ENCODE measurements at regions not wholly inside any gene's neighbourhood (a gene's known extent, or its start where the extent isn't known, plus 50 kb on each side); places are given as distances from the start of the nearest gene placed in this dataset. TPM values are rescaled to one million over a fixed set of nuclear protein-coding genes. Genes with fewer than 3 reads are reported as not detected.

Small RNA genes lying in the stretch of these regions (small RNA-seq; reads per million reads assigned to genes)
- gene AC026403.1 (ENCODE audit: low replicate concordance): not detected
- not detected for gene RF00561 (ENCODE audit: low replicate concordance)
- gene RN7SKP60 (ENCODE audit: low replicate concordance): not detected
- not detected for gene RNU6-168P (ENCODE audit: low replicate concordance)
- not detected for gene RNU6-209P (ENCODE audit: low replicate concordance)

Measured in temporal lobe (tissue), 1 donor.